Activated CD8-positive, alpha-beta memory T cell treated with anti-CD3 and anti-CD28 coated beads for 48 hours (primary cell): ENCODE measurements at regions not wholly inside any gene's neighbourhood (a gene's known extent, or its start where the extent isn't known, plus 50 kb on each side); places are given as distances from the start of the nearest gene placed in this dataset.

Experiments used
- DNase-seq, 3 experiments: peaks; one replicate each; pipeline ENCODE4 v3.0.0-alpha.2; 2020; ENCODE audit warnings: low read depth in 2 of 3, low spot score in 2 of 3

DNA sequence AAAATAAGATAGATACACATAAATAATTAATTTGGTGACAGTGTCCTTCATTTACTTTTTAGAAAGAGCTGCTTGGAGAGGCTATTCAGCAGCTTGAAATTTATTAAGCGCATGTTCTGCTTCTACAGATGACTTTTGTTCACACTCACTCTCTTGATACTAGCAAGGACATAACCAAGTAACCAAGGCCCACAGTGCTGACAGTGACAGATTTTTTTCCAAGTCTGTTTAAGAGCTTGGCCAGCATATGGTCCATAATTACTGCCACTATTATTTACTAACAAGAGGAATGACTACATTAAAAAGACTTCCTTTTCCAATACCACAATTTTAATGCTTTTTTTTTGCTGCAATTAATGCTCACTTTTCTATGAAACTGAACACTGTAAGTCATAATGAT is 673.7 kb upstream of the MIR17HG start:
- DNase-seq: no peak

DNA sequence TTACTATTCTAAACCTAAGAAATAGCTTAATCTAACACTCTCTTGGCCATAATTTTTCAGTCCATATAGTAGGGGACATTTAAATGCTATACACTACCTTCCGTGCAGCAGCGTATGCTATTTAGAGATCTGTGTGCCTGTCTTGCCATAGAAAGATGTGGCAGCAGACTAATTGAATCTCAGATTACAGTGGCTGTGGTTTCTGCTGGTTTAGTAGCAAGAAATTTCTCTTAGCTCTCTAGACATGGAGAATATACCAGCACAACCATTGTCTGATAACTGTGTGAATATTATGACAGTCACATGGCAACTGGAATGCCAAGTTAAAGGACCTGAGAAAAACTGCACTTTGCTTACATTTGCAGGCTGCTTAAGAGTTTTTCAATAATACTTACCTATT is 672.4 kb upstream of the MIR17HG start:
- DNase-seq: no peak

DNA sequence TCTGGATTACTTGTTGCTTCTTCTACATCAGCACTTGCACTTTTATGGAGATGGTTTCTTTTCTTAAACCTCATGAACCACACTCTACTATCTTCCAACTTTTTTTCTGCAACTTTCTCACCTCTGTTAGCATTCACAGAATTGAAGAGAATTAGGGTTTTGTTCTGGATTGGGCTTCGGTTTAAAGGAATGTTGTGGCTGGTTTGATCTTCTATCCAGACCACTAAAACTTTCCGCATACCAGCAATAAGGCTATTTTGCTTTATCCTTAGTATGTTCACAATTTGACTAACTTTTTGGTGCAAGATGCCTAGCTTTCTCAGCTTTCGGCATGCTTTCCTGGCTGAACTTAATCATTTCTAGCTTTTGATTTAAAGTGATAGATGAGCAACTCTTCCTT is 666.7 kb upstream of the MIR17HG start:
- no peak for DNase-seq

DNA sequence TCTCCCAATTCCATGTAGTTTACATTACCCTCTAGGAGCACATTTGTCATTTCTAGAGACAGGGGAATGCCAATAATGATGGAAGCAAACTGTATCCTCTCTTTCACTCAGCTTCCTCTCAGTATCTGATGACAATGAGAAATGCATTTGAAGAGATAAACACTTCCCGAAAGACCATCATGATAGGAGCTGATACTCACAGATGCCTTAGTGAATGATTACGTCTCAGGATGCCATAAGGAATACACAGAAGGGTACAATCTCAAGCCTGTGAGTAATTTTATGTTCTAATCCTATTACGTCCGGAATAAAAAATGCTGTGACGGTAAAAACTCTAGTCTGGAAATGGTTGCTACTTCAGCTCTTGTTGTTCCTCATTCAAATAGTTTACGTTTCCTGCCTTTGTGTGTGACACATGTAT is 663.8 kb upstream of the MIR17HG start:
- no peak for DNase-seq

DNA sequence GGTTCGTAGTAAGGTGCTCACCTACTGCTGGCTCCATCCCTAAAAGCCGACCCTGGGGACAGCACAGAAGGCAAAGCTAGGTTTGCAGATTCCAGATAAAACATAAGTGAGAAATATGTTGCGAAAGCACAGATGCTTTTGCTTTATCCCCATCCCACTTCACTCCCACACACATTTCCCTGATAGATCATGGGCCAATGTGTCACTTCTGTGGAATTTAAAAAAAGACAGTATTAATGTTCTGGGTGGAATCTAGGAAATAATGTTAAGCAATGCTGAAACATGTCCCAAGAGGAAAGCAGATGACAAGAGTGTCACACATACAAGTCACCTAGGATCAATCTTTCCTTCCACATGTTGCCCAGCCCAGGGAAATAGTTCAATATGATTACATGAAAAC is 661.0 kb upstream of the MIR17HG start:
- DNase-seq: no peak

DNA sequence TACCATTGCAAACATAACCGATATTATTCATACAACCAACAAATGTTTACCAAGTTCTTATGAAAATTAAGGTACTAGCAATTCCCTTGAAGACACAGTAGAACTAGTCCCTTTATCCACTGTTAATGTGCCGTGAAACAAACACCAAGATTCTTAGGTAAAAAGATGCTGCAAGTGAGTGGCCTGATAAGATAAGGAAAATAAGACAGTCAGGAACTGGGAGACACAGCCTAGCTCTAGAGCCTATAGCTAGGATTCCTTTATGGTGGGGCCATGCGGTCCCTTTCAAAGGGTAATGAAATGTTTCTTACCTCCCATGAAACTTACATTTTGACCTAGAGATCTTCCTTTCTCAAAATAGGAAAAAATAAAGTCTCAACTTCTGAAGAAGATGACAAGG is 658.4 kb upstream of the MIR17HG start:
- DNase-seq: no peak

DNA sequence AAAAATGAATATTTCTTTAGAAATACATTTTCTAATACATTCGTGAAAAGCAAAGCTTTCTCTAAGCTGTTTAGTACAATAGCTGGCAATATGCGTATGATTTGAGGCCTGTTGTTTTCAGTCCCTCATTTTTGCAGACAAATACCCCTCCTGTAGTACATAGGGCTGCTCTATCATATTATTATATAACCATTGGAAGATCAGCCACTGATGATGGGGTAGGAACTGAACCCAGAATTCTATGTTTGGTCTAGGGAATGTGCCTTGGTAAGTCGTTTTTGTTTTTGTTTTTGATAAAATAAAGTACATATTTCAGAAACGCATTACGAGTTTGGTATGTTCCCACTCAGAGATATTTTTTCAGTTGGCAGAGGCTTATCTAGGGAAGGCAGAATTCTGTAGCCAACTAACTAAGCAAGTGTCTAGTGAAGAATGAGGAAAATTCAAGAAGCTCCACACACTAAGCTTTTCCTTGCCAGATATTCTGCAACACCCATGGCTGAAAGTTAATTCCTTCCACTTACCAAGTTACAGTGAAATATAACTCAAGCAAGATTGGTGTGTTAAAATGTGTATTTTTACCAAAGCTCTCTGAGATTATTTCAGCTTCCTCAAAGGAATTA is 656.9 kb upstream of the MIR17HG start:
- no peak for DNase-seq

DNA sequence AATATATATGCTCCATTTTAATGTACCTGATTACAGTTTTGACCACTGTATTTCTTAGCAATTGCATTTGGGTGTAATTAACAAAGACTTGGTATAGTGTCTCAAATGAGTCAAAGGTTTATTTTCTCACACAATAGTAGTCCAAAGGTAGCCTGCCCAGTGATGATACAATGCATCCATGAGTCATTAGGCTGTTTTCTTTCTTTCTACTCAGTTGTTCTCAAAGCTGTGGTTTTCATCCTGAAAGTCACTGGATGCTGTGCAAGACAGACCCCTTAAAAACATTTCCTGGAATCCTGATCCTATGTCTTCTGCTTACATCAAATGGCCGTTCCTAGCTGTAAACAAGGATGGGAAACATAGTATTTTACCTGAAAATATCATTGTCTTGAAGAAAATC is 651.2 kb upstream of the MIR17HG start:
- DNase-seq: no peak

DNA sequence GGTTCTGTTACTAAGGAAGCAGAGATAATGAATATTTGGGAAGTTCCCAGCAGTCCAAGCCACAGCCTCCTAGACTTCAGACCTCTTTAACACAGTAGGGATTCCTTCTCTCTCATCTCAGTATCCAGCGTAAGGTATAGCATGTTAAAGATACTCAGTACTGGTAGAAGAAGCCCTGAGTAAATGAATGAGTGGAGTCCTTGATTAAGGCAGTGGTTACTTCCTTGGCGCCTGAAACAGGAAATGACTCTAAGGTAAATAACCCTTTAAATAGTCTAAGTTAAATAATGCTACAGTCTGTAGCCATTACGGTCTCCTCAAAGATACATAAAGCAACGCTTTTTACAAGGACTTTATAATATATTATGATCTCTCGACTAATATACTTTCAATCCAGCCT is 650.8 kb upstream of the MIR17HG start:
- no peak for DNase-seq

DNA sequence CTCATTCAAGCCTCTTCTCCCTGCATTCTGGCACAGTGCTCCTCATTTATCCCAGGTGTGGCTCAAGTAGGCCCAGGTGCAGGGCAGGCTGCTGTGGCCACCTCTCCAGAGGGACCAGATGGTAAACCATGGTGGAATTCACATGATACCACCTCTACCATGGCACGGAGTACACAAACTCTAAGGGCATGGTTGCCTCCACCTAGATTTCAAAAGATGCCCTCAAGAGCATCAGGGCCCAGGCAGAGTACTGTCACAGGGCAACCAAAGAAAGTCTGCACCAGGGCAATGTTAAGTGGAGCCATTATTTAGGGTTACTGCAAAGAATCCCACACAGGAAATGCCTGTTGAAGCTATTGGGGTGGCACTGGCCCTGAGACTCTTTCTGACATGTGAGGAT is 647.1 kb upstream of the MIR17HG start:
- no peak for DNase-seq

DNA sequence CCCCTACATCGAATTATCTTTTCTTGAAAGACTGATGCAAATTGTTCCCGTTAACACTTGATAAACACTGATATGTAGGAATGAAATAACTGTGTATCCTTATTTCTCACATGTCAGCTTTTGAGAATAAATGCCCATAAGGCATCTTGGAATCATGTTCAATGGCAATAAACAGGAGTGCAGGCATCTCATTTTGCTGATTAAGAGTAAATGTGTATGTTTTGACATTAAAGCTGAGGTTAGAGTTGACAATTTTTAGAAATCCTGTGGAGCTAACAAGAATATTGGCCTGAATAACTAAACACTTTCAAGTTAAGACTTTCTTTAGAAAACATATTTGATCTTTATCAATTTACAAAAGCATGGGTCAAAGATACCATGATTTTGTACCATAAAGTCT is 646.2 kb upstream of the MIR17HG start:
- DNase-seq: no peak

DNA sequence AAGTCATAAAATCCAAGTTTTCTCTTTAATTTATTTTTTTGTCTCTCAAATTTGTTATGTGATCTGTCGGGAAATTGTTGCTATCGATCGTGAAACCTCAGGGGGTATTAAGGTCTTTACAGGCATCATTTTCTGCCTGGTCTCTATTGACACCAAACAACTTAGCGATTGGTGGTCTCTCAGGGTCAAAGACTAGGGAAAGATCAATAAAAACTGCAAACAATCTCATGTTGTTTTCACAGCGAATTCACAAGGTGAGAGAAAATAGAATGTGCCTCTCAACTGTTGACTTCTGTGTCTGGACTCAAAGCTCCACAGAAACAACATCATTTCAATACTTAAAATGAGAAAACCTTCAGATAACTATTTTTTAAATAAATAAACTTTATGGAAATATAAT is 645.4 kb upstream of the MIR17HG start:
- no peak for DNase-seq

DNA sequence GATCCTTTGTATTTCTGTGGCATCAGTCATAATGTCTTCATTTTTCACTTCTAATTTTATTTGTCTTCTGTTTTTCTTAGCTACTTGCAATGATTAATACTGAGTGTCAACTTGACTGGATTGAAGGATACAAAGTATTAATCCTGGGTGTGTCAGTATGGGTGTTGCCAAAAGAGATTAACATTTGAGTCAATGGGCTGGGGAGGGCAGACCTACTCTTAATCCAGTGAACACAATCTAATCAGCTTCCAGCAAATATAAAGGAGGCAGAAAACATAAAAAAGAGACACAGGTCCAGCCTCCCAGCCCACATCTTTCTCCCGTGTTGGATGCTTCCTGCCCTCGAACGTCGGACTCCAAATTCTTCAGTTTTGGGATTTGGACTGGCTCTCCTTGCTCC is 640.9 kb upstream of the MIR17HG start:
- no peak for DNase-seq

DNA sequence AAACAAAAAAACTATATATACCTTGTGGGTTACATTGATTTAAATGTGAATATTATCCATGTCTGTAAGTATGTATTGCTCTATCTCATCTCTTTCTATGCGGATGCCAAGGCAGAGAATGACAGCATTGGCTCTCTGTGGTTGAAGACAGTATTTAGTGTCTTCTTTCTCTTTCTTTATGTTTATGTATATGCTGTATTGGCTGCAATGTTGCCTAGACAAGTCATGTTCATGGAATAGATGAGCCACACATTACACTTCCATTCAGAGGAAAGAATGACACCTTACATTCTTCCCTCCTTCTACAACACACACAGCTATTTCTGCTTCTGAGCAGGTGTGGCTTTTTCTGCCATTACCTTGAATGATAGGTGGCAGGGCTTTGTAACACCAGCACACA is 639.4 kb upstream of the MIR17HG start:
- no peak for DNase-seq

DNA sequence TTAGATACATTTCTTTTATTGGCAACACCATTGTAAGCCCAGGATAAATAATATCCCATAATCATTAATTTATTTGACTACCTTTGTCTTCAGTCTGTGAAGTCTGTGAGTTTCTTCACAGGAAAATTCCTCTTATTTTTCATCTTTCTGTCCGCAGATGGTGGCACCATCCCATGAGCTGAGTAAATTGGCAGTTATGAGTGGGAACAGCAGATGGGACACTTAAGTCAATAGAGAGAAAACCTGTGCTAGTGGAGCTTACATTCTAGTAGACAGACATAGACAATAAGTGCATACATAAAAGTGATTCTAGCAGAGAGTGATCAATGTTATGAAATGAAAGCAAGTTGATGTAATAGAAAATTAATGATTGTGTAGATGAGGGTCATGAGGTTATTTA is 638.2 kb upstream of the MIR17HG start:
- no peak for DNase-seq

DNA sequence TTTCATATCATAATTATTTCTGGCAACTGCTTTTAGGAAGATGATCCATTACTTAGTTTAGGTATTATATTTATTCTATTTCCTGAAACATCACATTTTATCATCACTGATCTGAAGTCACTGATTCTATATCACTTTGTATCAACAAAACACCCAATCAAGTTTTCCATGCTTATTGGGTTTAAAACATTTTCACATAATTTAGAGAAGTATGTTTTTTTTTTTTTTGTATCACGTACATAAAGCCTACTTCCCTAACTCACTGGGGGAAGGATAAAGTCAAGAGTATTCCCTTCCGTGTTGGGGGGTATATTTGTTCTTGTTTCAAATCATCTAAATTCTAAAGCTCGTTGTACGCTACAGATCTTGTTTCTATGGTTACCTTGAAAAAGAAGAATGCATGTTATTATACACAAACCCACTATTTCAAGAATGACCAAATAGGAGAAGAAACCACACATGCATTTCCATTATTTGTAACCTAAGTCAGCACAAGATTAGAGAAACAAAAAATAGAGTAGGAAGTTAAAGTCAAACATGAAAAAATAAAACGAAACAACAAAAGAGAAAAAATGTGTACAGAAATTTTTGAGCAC is 637.2 kb upstream of the MIR17HG start:
- no peak for DNase-seq

DNA sequence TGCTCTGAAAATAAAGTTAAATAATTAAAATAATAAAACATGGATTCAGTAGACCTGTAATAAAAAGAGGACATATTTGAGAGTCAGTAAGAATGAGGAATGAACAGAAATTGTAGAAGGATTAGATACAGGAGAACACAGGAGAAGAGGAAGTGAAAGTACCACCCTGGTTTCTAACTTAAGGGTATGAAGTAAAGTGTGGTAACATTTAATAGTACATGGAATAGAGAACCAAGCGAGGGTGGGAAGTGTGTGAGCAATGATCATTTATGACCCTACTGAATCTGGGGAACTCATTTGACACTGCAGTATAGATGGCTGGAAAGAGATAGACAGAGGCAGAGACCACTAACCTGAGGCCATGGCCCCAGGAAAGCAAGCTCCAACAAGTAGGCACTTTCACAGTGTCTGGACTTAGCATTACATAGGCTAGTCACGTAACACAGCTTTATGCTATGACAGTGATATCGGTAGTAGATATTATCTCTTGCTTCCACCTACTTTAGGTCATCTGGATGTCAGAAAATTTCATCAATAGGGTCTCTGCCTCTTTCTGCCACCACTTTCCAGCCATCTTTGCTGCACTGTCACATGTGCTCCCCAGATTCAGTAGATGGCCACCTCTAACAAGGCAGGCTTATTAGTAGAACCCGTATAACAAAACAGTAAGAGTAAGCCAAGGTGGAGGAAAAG is 633.9 kb upstream of the MIR17HG start:
- no peak for DNase-seq

DNA sequence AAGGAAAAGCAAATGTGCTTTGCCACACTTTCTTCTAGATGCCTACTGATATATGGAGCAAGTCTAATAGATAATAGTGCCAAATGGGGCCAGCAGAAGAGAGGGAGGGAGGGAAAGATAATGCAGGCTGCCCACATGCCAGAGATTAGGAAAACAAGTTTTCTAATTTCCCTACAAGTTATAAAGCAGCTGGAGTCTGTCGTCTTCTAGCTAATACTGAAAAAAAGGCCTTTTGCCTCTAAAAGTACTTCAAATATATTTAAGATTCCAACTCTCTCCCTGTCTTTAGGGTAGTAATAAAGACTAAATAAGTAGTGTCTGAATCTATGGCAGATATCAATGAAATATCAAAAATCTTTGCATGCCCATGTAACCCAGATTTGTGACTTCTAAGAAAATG is 632.0 kb upstream of the MIR17HG start:
- DNase-seq: no peak

DNA sequence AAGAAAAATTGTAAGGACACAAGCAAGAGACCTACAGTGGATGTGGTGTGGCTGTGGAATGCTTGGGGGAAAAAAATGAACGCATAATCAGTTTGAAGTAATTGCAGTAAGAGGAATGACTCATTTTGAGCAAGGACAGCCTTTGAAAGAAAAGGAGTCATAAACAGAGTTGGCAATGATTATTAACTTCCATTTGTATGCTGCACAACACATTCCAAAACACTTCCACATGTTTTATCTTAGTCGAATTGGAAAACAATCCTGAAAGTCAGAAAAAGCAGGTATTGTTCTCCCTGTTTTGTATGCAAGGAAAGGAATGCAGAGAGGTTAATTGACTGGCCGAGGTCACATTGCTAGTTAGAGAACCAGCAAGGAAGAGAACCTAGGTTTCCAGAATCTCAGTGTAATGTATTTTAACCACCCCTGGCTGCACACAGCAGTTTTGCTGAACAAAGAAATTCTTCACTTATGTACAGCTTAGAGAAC is 630.0 kb upstream of the MIR17HG start:
- DNase-seq: no peak

DNA sequence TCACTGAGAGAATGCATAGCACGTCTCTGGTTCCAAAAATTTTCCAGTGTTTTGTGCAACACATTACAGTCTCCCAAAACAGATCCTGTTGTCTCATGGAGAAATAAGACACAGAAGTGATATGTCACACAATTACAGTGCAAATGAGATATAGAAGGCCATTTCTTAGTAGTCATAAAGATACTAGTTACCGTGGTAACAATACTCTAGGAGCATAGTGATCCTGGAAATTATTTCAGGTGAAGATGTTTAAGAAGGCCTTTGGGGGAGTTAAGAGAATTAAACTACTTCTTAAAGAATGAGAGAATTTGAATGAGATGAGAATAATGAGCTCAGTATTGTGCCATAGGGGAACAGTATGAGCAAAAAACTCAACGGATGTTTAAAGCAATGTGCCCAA is 628.0 kb upstream of the MIR17HG start:
- DNase-seq: no peak

DNA sequence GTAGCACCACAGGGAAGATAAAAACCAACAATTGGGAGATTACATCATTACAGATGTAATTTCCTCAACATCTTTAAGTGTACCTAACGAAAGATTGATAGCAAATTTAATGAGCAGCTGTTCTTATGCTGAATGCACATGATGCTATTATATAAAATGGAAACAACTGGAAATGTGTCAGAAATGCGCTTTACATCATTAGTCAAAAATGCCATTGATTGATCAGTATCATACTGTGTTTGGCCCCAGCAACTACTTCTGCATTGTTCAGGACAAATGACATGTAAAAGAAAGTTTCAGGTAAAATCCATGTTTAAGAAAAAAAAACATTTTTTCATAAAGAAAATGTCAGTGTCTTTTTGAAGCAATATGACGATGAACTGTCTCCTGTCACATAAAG is 625.5 kb upstream of the MIR17HG start:
- DNase-seq: no peak

DNA sequence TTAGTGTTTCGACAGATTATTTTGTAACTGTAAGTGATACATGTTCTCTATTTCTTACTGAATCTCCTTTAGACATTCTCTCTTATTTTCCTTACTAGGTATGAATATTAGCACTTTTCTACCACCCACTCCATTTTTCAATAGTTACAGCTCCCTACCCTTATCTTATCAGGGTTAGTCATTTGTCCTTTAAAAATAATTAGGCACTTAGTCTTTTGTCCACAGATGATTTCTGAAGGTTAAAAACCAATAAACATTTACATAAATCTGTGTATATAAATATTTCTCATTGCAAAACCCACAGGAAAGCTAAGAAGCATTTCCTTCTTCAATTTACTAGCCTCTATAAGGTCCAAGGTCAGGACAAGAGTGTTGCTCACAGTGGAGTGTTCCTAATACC is 624.1 kb upstream of the MIR17HG start:
- DNase-seq: no peak

DNA sequence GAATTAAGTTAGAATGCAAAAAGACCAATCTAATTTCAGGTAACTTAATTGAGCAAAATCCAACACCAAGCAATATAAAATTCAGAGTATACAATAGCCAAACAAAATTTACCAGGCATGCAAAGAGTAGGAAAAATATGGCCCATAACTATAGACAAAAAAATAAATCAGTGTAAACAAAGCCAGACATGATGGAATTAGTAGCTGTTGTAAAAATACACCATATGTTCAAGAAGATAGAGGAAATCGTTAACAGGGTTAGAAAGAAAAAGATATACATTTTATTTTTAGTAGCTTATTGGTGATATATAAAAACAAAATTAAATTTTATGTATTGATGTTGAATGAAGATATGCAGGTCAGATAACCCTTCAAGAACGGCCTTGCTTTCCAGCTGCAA is 621.1 kb upstream of the MIR17HG start:
- no peak for DNase-seq
